Ascending aorta (tissue), 2 donors: ENCODE measurements at regions not wholly inside any gene's neighbourhood (a gene's known extent, or its start where the extent isn't known, plus 50 kb on each side); places are given as distances from the start of the nearest gene placed in this dataset.
"Not testable (repeated sequence)": the region's sequence is repeated elsewhere in the genome, so short reads cannot be mapped to it uniquely, and the experiment has no call there.

Experiments
- DNase-seq, 2 donors: peaks; one replicate each; pipeline ENCODE4 v3.0.0-alpha.2; 2019; ENCODE audit warnings: low spot score in 2 of 2
- H3K27ac ChIP-seq, 2 donors: fragments of 200-600 bp; sonication (generic); one replicate each; pipeline ENCODE4 v1.5.1; 2016 to 2017; ENCODE audit warnings: mild to moderate bottlenecking in 1 of 2
- H3K27me3 ChIP-seq: fragments of 200-600 bp; sonication (generic); one replicate; pipeline ENCODE4 v1.5.1; 2017
- H3K36me3 ChIP-seq, 2 donors: fragments of 200-600 bp; sonication (generic); one replicate each; pipeline ENCODE4 v1.5.1; 2016
- H3K4me1 ChIP-seq, 2 donors: fragments of 200-600 bp; sonication (generic); one replicate each; pipeline ENCODE4 v1.5.1; 2016 to 2017; ENCODE audit warnings: mild to moderate bottlenecking in 1 of 2
- H3K4me3 ChIP-seq, 2 donors: fragments of 200-600 bp; sonication (generic); one replicate each; pipeline ENCODE4 v1.5.1; 2016 to 2017; ENCODE audit warnings: mild to moderate bottlenecking in 1 of 2
- H3K9me3 ChIP-seq, 2 donors: fragments of 200-600 bp; sonication (generic); one replicate each; pipeline ENCODE4 v1.5.1; 2016
- intact Hi-C: fragments of 100-400 bp; cut with DNase I; formaldehyde crosslinking; loops from one replicate; pipeline ENCODE4 v1.15.1; 2023
- TF ChIP-seq, protein P1 (sequence below), 3 experiments: fragments of 200-600 bp in 2 of 3; fragments of 450-650 bp in 1 of 3; sonication (generic) in 2 of 3; IDR thresholded peaks; one replicate each; pipeline ENCODE4 v1.5.1; 2016 to 2019; ENCODE audit warnings: antibody characterized with exemption in 3 of 3, mild to moderate bottlenecking in 1 of 3, moderate library complexity in 1 of 3

DNA sequence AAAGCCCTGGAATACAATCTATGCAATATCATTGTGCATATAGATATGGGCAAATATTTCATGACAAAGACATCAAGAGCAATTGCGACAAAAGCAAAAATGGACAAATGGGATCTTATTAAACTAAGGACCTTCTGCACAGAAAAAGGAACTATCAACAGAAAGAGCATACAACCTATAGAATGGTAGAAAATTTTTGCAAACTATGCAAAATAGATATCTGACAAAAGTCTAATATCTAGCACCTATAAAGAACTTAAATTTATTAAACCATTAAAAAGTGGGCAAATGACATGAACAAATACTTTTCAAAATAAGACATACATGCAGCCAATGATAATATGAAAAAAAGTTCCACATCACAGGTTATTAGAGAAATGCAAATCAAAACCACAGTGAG, 312.9 kb downstream of the GLUD2 start:
- Histone ChIP-seq H3K36me3 (no peaks in the 10 kb centered on the region), H3K9me3 (no peaks in the 10 kb centered on the region), H3K27me3 (no peaks in the 10 kb centered on the region), H3K27ac (no peak overlapping the region), H3K4me1 (no peaks in the 10 kb centered on the region), H3K4me3 (no peak overlapping the region)
- TF ChIP-seq, protein P1, sequence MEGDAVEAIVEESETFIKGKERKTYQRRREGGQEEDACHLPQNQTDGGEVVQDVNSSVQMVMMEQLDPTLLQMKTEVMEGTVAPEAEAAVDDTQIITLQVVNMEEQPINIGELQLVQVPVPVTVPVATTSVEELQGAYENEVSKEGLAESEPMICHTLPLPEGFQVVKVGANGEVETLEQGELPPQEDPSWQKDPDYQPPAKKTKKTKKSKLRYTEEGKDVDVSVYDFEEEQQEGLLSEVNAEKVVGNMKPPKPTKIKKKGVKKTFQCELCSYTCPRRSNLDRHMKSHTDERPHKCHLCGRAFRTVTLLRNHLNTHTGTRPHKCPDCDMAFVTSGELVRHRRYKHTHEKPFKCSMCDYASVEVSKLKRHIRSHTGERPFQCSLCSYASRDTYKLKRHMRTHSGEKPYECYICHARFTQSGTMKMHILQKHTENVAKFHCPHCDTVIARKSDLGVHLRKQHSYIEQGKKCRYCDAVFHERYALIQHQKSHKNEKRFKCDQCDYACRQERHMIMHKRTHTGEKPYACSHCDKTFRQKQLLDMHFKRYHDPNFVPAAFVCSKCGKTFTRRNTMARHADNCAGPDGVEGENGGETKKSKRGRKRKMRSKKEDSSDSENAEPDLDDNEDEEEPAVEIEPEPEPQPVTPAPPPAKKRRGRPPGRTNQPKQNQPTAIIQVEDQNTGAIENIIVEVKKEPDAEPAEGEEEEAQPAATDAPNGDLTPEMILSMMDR (IDR thresholded peaks at IDR 0.05), result no peak
- no peak for DNase-seq
- intact Hi-C loops, result no loop called here

DNA sequence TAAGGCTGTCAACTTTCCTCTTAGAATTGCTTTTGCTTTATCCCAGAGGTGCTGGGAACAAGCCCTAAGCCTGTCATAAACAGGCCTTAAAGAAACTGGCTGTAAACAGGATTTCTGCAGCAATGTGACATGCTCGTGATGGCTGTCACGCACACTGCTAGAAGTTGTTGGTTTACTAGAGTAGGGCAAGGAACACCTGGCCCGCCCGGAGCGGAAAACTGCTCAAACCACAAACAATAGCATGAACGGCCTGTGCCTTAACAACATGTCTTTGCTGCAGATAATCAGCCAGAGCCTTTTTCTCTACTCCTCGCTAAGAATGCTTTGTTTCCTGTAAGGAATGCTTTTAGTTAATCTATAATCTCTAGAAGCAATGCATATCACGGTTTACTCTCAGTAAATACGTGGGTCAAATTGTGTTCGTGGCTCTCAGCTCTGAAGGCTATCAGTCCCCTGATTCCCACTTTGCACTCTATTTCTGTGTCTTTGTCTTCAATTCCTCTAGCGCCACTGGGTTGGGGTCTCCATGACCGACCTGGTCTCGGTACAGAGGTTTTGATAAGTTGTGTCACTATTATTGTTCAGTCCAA, 318.3 kb downstream of the GLUD2 start:
- Histone ChIP-seq H3K4me1 (no peaks in the 10 kb centered on the region), H3K9me3 (no peaks in the 10 kb centered on the region), H3K27me3 (no peaks in the 10 kb centered on the region), H3K36me3 (no peaks in the 10 kb centered on the region), H3K27ac (no peak overlapping the region), H3K4me3 (no peak overlapping the region)
- DNase-seq, result no peak
- TF ChIP-seq, protein P1 (IDR thresholded peaks at IDR 0.05), result no peak
- intact Hi-C loops, result no loop called here

DNA sequence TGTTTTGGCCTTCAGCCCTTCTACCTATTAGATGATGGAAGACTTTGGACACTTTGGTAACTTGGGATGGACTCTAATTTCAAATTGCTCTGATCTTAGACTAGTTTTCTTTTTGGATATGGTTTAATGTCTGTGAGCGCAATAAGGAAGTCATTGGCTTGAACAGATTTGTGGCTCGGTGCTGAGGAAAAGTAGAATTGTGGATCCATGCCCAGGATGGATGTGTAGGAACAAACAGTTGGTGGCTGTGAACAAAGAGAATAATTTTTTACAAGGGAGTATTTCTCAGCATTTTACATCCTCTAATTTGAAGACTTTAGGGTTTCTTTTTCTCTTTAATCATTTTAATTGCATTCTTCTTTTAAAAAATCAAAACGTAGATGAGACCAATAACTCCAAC, 327.1 kb downstream of the GLUD2 start:
- DNase-seq, result no peak
- Histone ChIP-seq H3K9me3 (no peaks in the 10 kb centered on the region), H3K36me3 (no peaks in the 10 kb centered on the region), H3K27ac (no peak overlapping the region), H3K4me1 (no peaks in the 10 kb centered on the region), H3K4me3 (no peak overlapping the region), H3K27me3 (no peaks in the 10 kb centered on the region)
- intact Hi-C loops, result no loop called here
- TF ChIP-seq, protein P1 (IDR thresholded peaks at IDR 0.05), result no peak

DNA sequence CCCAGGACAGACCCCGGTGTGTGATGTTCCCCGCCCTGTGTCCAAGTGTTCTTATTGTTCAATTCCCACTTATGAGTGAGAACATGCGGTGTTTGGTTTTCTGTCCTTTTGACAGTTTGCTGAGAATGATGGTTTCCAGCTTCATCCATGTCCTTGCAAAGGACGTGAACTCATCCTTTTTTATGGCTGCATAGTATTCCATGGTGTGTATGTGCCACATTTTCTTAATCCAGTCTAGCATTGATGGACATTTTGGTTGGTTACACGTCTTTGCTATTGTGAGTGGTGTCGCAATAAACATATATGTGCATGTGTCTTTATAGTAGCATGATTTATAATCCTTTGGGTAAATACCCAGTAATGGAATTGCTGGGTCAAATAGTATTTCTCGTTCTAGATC, 334.5 kb downstream of the GLUD2 start:
- H3K9me3 ChIP-seq, intact Hi-C loops, H3K27ac ChIP-seq: not testable (repeated sequence)

DNA sequence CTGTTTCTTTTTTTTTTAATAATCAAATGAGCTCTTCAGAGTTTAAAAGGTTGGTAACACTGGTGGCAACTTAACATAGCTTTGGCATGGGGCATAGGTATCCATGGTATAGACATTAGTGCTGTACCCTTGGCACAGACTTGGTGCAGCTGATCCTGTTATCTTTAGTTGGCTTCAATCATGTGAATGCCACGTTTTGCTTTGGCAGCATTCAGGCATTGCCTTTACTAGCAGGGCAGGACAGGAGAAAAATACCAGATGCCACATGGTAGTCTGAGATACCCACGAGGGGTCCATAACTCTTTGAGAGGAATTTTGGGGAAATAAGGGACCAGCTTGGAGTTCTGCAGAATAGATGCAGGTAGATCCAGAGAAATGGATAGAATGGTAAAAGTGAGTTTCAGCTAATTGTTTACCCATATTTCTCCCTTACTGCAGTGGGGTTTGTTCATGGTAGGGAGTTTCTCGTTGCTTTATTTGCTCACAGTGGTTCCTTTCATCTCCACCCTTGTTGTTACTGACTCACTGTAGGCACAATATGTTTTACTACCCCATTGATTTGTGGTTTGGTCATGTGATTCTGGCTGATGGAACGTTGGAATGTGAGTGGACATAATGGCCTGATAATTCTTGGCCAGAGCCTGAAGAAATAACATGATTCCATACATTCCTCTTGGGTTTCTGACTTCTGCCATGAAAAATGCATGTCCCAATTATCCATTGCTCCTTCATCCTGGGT, 342.7 kb downstream of the GLUD2 start:
- Histone ChIP-seq H3K27ac (no peak overlapping the region), H3K27me3 (no peaks in the 10 kb centered on the region), H3K4me3 (no peak overlapping the region), H3K9me3 (no peaks in the 10 kb centered on the region), H3K36me3 (no peaks in the 10 kb centered on the region), H3K4me1 (no peaks in the 10 kb centered on the region)
- intact Hi-C loops, result no loop called here
- DNase-seq, result no peak
- TF ChIP-seq, protein P1 (IDR thresholded peaks at IDR 0.05), result no peak

More for the DNA sequence above, 334.5 kb downstream of the GLUD2 start:
- not testable (repeated sequence) for H3K27me3 ChIP-seq, H3K4me3 ChIP-seq, H3K36me3 ChIP-seq, H3K4me1 ChIP-seq, DNase-seq

DNA sequence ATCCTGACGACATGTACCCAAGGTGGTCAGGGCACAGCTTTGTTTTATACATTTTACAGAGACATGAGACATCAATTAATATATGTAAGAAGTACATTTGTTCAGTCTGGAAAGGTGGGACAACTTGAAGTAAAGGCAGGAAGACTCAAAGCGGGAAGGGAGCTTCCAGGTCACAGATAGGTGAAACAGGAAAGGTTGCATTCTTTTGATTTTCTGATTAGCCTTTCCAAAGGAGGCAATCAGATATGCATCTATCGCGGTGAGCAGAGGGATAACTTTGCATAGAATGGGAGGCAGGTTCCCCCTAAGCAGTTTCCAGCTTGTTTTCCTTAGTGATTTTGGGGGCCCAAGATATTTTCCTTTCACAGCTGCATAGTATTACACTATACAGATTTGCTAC, 358.4 kb downstream of the GLUD2 start:
- Histone ChIP-seq H3K27me3 (no peaks in the 10 kb centered on the region), H3K9me3 (no peaks in the 10 kb centered on the region), H3K36me3 (no peaks in the 10 kb centered on the region), H3K4me1 (no peaks in the 10 kb centered on the region), H3K27ac (no peak overlapping the region), H3K4me3 (no peak overlapping the region)
- TF ChIP-seq, protein P1 (IDR thresholded peaks at IDR 0.05), result no peak
- intact Hi-C loops, result no loop called here
- no peak for DNase-seq
